ENCODE measurements at regions not wholly inside any gene's neighbourhood (a gene's known extent, or its start where the extent isn't known, plus 50 kb on each side); places are given as distances from the start of the nearest gene placed in this dataset.
"Not testable (repeated sequence)": the region's sequence is repeated elsewhere in the genome, so short reads cannot be mapped to it uniquely, and the experiment has no call there.

DNA sequence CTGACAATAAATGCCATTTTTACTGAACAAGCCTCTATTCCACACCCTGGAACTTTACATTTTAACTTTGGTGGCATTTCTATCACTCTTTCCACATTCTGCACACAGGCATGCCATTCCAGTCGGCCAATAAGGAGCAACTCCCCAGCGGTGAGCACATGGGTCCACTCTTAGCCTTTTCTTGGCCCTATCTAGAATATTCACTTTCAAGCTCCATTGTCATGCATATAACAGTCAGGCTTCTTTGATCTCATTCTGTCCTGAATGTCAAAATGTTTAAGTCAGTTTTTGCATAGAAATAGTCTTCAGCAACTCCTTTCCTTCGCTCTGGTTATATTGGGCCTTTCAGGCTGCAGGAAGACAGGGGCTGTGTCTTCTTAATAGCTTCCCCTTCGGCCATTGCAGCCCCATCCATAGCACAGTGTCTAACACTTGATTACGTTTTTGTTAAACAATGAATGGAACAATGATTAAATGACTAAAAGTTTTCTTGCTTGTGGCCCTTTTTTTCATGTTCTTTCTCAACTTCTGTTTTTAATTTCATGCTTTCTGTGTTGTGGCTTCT, 427.3 kb downstream of the MFSD1 start:
- DNase-seq (ENCODE audit: low read depth in 2 of 2): no peak

DNA sequence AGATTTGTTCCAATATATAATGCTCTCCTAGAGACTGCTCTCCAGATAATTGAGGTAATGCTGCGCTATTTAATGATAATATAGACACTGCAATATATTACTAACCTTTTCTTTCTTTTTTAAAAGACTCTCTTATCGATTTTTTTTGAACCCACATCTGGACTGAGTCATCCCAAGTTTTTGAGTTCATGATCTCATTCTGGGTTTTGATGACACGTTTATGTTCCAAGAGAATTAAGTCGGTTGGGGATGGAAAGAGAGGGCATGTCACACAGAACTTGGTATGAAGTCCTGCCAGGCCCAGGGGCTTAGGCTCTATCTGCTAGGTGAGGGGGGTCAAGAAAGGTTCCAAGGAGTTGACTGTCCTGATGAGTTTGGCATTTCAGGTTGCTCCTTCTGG, 431.1 kb downstream of the MFSD1 start:
- no peak for DNase-seq (ENCODE audit: low read depth in 2 of 2)

DNA sequence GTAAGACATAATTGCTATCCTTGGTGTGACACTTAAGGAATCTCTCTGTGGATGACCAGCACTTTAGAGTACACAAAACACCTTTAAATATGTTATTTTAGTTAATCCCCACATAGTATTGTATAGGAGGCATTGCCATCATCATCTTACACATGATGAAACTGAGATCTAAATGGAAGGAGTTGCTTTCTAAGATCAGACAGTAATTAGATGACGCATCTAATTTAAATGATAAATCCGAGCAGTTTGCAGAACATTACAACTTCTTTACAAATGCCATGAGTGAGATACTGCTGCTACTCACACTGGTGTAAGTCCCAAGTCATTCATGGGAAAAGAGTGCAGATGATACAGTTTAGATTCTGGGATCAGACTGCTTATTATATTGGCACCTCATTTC, 431.9 kb downstream of the MFSD1 start:
- DNase-seq (ENCODE audit: low read depth in 2 of 2): no peak

DNA sequence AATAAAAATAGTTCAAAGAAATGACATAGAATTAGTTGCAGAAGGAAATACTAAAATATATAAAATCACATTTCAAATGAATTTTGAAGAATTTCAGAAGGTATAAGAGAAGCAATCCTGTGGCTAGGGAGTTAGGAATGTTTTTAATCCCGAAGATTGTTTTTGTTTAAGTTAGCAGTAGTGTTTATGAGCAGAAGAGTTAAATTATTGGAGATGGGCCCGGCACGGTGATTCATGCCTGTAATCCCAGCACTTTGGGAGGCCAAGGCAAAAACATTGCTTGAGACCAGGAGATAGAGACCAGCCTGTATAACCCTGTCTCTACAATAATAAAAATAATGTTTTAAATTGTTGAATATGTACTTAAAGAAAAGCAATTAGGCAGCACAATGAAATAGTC, 432.5 kb downstream of the MFSD1 start:
- DNase-seq (ENCODE audit: low read depth in 2 of 2): no peak

DNA sequence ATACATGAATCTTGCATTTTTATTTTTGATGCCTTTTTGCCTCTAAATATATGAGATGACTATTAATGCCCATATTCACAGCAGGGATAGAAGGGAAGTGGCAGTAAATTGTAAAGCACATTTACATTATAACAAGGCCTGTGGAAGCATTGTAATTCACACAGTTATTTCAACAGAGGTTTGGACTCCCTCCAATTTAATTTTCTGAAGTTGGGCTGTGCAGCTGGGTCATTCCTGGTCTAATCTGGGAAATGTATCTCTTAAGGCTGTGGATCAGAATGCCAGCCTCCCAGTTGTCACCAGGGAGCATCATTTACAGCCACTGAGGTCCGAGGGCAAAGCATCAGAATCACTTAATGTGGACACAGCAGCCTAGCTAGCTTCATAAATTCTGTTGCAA, 434.5 kb downstream of the MFSD1 start:
- no peak for DNase-seq (ENCODE audit: low read depth in 2 of 2)

DNA sequence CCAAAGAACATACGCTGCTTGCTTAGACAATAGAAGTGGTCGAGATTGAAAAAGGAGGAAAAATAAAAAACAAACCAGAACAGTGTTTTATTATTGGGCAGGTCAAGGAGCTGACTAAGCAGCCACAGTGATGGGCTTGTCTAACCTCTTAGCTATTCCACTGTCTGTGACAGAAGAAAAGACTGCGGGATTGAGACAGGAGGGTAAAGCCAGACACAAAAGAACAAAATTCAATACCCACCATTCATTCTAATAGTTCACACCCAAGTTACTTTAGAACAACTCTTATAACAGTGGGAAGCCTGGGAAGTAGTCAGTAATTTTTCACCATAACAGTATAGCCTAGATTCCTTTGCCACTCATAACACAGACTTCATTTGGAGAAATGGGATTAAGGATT, 435.4 kb downstream of the MFSD1 start:
- DNase-seq (ENCODE audit: low read depth in 2 of 2): no peak

DNA sequence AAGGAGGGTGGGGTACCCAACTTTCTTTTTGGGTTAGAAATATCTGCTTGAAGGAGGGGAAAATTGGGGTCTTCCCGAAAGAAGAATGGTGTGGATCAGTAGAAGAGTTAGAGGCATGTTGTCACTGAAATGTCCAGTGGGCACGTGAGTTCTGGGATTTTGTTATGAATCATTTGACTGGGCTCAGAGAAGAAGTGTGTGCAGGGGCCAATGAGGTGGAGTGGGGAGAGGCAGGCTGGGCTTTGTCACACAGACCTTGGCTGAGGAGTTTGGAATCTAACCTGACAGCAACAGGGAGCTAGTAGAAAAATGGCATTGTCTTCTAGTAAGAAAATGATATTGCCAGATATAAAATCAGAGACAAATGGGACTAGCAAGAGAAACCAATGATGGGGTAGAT, 436.8 kb downstream of the MFSD1 start:
- DNase-seq (ENCODE audit: low read depth in 2 of 2): no peak

DNA sequence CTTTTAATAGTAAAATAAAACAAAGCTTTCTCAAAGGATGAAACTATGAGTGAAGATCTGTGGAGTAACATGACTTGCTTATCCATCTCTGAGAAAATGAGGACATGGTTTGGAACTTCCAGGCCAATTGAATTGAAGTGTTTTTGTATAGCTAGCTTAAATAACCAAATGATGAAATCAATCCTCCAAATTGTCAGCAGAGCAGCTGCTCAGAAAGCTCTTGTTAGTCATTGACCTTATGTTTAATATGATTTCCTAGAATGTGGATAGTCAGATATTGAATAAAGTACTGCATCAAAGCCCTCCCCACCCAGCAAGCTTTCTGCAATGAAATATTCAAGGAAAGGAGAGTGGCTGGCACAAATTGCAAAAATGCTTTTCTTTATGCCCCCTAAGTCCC, 437.2 kb downstream of the MFSD1 start:
- DNase-seq (ENCODE audit: low read depth in 2 of 2): no peak

DNA sequence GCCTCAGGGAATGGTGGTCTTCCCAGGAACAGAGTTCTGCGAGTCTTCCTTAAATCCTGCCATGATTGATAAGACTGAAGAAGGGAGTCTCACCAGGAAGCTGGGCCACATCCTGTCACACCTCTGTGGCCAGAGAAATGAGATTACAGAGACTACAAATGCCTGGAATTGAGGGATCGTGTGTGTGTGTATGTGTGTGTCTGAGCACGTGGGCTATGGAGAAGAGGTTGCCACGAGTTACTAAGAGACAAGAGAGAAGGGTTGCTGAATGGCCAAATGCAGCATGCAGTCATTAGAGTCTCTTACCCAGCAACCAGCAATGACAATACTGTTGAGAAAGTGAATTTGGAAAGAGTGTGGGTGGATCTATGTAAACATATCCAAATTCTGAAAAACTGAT, 443.1 kb downstream of the MFSD1 start:
- DNase-seq (ENCODE audit: low read depth in 2 of 2): no peak

DNA sequence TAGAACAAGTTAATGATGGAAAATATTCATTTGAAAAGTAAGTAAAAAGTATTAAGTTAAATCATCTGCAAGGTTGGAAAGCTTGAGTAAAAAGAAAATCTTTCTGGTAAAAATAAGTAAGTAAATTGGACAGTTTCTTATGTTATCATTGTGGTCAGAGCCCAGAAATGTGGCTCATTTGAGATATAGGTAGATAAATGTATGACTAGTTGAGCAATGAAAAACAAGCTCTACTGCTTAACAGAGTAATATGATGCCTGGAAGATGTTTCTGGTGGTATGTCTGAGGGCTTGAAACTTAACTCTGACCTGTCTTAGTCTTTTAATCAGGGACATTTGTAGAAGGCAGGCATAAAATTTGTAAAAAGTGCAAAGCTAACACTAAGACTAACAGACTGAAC, 444.0 kb downstream of the MFSD1 start:
- no peak for DNase-seq (ENCODE audit: low read depth in 2 of 2)

DNA sequence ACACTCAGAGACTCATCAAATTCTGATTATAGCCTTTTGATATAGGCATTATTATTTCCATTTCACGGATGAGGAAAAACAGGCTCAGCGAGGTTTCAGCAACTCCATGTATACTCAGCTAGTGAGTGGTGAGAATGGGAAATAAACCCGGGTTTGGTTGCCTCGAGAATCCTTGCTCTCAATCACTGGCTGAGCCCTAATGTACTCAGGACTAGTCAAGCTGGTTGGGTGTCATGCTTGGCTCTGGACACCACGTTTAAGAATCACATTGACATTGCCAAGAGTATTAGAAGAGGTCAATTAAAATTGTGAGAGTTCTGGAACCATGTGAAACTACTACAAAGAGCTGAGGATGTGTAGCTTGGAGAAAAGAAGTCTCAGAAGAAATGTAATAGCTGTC, 444.5 kb downstream of the MFSD1 start:
- DNase-seq (ENCODE audit: low read depth in 2 of 2): no peak

DNA sequence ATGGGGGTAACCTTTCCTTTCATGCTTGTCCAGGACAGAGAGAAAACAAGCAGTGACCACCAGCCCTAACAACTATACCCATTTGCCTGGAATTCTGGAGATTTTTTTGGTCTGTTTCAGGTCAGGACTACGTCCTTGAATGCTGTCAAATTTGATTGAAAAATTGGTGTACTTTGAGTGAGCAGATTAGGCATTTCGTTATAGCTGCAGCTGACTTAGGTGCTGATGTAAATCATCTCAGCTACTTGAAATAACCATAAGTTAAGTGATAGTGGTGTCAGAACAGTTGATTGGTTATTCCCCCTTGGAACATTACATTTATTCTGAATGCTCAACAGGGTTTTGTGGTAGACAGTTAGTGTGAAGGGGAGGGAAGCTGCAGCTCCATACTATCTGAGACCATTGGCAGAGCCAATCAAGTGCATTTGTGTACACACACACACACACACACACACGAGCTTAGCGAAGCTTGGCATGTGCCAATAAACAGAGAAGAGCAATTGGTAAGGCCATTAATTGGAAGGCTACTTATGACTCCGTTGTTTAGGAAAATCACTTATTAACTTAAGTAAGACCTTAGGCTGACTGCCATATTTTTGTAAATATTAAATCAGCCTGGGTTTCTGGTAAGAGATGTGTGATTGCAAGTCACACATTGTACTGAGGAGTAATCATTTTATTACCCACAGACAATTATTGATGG, 447.8 kb downstream of the MFSD1 start:
- no peak for DNase-seq (ENCODE audit: low read depth in 2 of 2)

DNA sequence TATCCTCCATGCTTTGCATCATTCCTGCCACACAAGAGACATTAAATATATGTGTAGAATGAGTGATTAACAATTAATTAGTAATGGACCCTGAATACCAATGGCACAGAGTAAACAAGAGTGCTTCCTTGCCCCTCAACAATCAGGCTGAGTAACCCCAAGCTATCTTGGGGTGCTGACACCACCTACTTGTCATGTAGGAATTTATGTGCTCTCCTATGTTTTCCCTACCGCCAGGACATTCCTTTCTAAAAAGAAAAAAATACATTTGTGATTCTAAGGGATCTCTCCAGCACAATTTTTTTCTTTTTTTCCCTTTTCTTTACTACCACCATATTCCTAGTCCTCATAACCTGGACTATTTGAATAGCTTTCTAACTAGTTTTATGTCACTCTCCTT, 449.1 kb downstream of the MFSD1 start:
- DNase-seq (ENCODE audit: low read depth in 2 of 2): no peak

DNA sequence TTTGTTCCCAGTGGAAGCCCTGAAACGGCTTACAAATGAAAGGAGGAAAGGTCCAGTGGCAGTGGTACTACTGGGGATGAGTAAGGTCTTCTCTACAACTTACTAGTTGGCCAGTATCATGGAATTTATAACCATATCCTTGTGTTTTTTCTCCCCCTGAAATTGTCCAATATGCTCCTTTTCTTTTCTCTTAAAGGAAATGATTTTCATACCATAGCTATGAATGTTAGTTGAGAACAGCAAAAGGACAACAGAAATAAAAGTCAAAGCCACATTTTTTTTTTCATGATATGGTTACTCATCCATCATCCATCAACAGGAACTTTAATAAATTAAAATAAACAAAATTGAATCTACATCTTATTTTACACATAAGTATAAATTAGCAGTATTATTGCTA, 450.4 kb downstream of the MFSD1 start:
- DNase-seq (ENCODE audit: low read depth in 2 of 2): no peak

DNA sequence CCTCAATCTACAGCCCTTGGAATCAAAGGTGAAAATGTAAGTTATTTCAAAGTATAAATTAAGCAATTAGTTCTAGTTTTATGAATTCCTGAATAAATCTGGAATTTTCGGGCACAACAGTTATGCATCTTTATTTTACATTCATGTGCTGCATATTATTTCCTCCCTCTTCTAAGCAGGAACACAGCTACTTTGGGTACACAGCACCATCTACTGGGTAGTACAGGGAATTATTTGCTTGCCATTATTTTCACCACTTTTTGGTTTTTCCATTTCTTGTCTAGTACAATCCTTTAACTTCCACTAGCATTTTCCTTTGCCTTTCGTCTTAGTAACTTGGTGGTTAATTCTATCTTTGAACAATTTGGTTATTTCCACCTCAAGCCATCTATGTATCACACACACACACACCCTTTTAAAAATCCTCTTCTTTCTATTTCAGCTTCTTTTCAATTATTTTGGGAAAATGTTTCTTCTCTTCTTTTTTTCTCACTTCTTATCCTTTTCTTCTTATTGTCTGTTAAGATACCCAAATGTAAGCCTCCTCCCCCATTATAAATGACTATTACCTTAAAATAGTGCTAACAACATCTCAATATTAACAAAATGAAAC, 451.0 kb downstream of the MFSD1 start:
- no peak for DNase-seq (ENCODE audit: low read depth in 2 of 2)

DNA sequence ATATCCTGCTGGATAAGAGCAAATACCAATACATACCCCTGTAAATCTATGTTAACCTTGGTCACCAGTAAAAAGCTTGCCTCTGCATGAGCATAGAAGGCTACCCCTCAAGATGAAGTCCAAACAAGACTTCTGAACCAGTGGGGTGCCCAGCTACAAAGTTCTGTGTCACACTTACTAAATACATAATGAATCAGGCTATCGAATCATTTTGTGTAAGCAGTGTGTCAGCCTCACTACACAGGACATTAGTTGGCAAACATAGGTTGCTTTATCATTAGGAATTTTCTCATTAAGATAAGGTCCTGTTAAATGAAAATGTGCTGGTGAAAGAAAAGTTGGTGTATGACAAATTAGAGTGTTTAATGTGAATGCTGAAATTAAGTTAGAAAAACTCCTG, 452.0 kb downstream of the MFSD1 start:
- DNase-seq (ENCODE audit: low read depth in 2 of 2): no peak

DNA sequence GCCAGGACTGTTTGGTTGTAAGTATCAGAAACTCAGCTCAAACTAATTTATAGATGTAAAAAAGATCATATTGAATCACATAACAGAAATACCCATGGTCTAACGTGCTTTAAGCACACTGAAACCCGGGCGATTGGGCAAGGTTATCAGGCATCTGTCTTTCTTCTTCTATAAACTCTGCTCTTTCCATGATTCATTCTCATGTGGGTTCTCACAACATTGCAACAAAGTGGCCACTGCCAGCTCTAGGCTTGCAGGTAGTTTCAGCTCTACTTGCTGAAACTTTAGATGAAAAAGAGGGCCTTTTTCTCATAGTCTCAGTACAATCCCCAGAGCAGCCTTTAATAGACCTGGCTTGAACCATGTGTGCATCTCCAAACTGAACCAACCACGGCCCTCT, 456.1 kb downstream of the MFSD1 start:
- no peak for DNase-seq (ENCODE audit: low read depth in 2 of 2)

DNA sequence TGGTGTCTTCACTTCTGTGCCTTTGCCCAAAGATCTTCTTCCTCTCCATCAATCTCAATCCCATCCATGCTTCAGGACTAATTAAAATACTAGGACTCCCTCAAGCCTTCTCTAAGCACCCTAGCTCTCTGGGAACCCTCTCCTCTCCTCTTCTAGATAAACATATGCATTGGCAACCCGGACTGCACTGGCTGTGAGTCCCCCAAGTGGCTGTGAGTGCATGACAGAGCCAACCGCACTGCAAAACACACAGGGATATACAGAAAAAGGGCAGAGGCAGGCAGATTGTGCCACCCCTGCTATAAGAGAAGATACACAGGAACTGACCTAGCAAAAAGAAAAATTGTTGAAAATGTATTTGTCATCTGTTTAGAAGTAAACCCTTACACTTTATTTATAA, 457.1 kb downstream of the MFSD1 start:
- DNase-seq (ENCODE audit: low read depth in 2 of 2): no peak

DNA sequence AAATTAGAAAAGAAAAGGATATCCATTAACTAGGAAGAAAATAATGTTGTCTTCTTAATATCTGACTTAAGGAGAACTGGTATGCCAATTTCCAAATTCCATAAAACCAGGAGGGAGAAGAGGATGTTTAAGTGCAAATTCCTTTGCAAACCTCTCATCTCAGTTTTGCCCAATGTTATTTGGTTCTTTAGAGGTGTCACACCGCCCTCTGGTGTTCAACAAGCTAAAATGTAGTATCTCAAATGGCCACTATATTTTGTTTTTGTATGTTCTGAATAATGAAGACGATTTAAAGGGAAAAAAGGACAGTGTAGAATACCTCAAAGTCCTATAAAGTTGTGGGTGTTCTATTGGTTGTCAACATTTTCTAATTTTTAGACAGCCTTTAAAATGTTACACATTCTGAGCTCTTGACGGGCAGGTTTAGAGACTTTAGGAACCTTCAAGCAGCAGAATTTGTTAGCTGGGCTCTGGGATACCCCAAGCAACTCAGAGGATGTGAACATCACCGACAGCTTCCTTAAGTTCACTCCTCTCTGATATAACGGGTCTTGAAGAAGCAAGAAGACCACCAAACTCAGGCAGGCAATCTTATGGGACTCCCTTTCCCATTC, 458.3 kb downstream of the MFSD1 start:
- no peak for DNase-seq (ENCODE audit: low read depth in 2 of 2)

DNA sequence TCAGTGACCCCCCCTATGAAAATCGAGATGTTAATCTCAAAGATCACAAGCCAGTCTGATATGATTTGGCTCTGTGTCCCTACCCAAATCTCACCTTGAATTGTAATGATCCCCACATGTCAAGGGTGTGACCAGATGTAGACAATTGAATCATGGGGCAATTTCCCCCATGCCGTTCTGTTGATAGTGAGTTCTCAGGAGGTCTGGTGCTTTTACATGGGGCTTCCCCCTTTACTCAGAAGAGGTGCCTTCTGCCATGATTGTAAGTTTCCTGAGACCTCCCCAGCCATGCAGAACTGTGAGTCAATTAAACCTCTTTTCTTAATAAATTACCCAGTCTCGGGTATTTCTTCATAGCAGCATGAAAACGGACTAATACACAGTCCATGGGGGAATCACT, 459.5 kb downstream of the MFSD1 start:
- not testable (repeated sequence) for DNase-seq (ENCODE audit: low read depth in 2 of 2)

DNA sequence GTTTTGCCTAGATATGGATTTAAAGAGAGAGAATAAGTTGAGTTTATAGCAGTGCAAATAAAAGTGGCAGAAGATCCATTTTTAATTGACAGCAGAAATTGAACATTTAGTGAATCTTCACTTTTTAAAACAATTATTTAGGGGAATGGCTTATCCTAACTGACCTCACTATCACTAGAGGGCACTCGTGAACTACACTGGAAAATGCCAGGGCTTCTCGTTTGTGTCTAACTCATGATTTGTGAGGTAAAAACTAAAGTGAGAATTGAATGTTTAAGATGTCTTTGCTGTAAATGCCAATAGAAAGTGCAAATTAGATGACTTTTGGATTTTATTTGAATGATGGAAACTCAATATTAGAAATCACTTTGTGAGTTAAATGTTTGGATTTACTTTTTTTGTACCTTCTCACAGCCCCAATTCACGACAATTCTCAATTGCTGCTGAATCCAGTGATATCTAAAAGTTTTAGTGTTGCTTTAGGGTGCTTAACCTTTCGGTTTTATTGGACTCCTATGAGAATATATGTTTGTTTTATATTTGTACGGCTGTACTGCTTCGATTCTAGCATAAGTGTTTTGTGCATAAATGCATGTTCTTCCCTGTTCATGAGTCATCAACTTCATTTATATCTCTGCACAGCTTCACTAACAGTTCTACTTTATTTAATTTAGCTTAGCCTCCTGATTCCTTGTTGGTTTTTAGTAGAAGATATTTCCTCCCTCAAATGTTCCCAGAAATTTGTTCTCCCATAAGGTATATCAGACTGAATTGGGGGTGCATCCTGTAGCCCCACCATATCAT, 462.1 kb downstream of the MFSD1 start:
- no peak for DNase-seq (ENCODE audit: low read depth in 2 of 2)

DNA sequence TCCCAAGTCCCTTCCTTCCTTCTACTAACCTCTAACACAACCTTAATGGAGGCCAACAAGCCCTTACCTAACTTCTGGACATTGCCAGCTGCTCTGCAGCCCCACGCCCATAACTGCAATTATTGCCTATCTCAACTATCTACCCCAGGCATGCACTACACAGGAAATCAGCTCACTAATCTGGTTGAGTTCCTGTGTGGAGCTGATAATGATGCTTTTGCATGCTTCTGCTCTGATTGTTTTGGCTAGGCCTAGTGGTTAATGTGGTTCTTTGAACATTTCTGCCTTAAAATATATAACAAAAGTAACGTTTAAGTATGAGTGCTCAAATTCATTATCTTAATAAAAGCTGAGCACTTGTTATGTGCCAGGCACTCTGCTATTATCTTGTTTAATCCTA, 463.9 kb downstream of the MFSD1 start:
- DNase-seq (ENCODE audit: low read depth in 2 of 2): no peak

Data from stimulated activated CD8-positive, alpha-beta memory T cell treated with anti-CD3 and anti-CD28 coated beads, Interleukin-2, amount 100 ng/mL, for 48 hours (primary cell).